Neural cell (in vitro differentiated cells): ENCODE measurements at regions not wholly inside any gene's neighbourhood (a gene's known extent, or its start where the extent isn't known, plus 50 kb on each side); places are given as distances from the start of the nearest gene placed in this dataset.

ENCODE experiments used
- H2AFZ ChIP-seq: fragments of 200-600, 300-800 bp; sonication (generic), shearing (Covaris generic); 2 replicates; pipeline ENCODE4 v1.6.0; 2014; ENCODE audit warnings: low read depth, mild to moderate bottlenecking, antibody characterized with exemption, low read length, moderate library complexity
- H3F3A ChIP-seq: fragments of 200-600 bp; shearing (Covaris generic); 2 replicates; pipeline ENCODE4 v1.6.1; 2016; ENCODE audit warnings: mild to moderate bottlenecking, moderate library complexity, mixed read lengths, antibody characterized with exemption, low read length; ENCODE audit not compliant: insufficient read depth, poor library complexity, severe bottlenecking
- H3K27ac ChIP-seq: fragments of 200-600, 300-800 bp; sonication (generic), shearing (Covaris generic); 2 replicates; pipeline ENCODE4 v1.5.1; 2014; ENCODE audit warnings: mild to moderate bottlenecking, low read length, moderate library complexity
- H3K27me3 ChIP-seq: fragments of 300-800, 200-600 bp; sonication (generic), shearing (Covaris generic); 2 replicates; pipeline ENCODE4 v1.6.0; 2014; ENCODE audit warnings: mild to moderate bottlenecking, low read depth, low read length, moderate library complexity; ENCODE audit not compliant: insufficient read depth
- H3K36me3 ChIP-seq: fragments of 300-800, 200-600 bp; sonication (generic), shearing (Covaris generic); 2 replicates; pipeline ENCODE4 v1.5.1; 2014; ENCODE audit warnings: mild to moderate bottlenecking, antibody characterized with exemption, low read length, moderate library complexity; ENCODE audit not compliant: insufficient read depth
- H3K4me2 ChIP-seq: fragments of 300-800, 200-600 bp; sonication (generic), shearing (Covaris generic); 2 replicates; pipeline ENCODE4 v1.6.0; 2014; ENCODE audit warnings: mild to moderate bottlenecking, low read length
- H3K4me3 ChIP-seq: fragments of 300-800, 200-600 bp; sonication (generic), shearing (Covaris generic); 2 replicates; pipeline ENCODE4 v1.5.1; 2014; ENCODE audit warnings: mild to moderate bottlenecking, low read length, moderate library complexity
- H3K79me2 ChIP-seq: fragments of 200-600 bp; shearing (Covaris generic); replicated peaks from 2 replicates; pipeline ENCODE4 v1.6.0; 2014; ENCODE audit warnings: mild to moderate bottlenecking, low read length, moderate library complexity; ENCODE audit not compliant: insufficient read depth
- H3K9ac ChIP-seq: fragments of 300-800, 200-600 bp; sonication (generic), shearing (Covaris generic); 2 replicates; pipeline ENCODE4 v1.6.1; 2016; ENCODE audit warnings: mild to moderate bottlenecking, low read length, mixed read lengths
- H3K9me2 ChIP-seq: fragments of 200-600 bp; shearing (Covaris generic); 2 replicates; pipeline ENCODE4 v1.6.1; 2016; ENCODE audit warnings: mild to moderate bottlenecking, low read length, mixed read lengths; ENCODE audit not compliant: insufficient read depth
- H3K9me3 ChIP-seq: fragments of 200-600, 300-800 bp; sonication (generic), shearing (Covaris generic); 2 replicates; pipeline ENCODE4 v1.6.1; 2016; ENCODE audit warnings: mild to moderate bottlenecking, mixed run types, low read length, moderate library complexity, mixed read lengths
- H4K20me1 ChIP-seq: fragments of 200-600 bp; shearing (Covaris generic); 2 replicates; pipeline ENCODE4 v1.6.1; 2016; ENCODE audit warnings: mild to moderate bottlenecking, mixed run types; ENCODE audit not compliant: insufficient read depth
- EP300 ChIP-seq: fragments of 450-650 bp; conservative IDR thresholded peaks from 2 replicates; pipeline ENCODE4 v1.6.1; 2014; ENCODE audit warnings: antibody characterized with exemption, mild to moderate bottlenecking, moderate library complexity; ENCODE audit not compliant: poor library complexity, severe bottlenecking
- EZH2 ChIP-seq: fragments of 200-600, 300-800 bp; shearing (Covaris generic), sonication (generic); IDR thresholded peaks from 2 replicates; pipeline ENCODE4 v1.6.1; 2014; ENCODE audit warnings: antibody characterized with exemption, low read length, borderline replicate concordance, mild to moderate bottlenecking; ENCODE audit not compliant: insufficient read depth, poor library complexity, severe bottlenecking
- MXI1 ChIP-seq: fragments of 450-650 bp; conservative IDR thresholded peaks from 2 replicates; pipeline ENCODE4 v1.6.1; 2014; ENCODE audit warnings: antibody characterized with exemption, mild to moderate bottlenecking; ENCODE audit not compliant: poor library complexity, severe bottlenecking
- POLR2AphosphoS5 ChIP-seq: IDR thresholded peaks from 2 replicates; pipeline ENCODE4 v1.6.1; 2012
- RAD21 ChIP-seq: fragments of 450-650 bp; conservative IDR thresholded peaks from 2 replicates; pipeline ENCODE4 v1.6.1; 2014; ENCODE audit warnings: antibody characterized with exemption, mild to moderate bottlenecking, moderate library complexity
- SMC3 ChIP-seq: fragments of 450-650 bp; conservative IDR thresholded peaks from 2 replicates; pipeline ENCODE4 v1.6.1; 2014; ENCODE audit warnings: antibody characterized with exemption, mild to moderate bottlenecking, moderate library complexity; ENCODE audit not compliant: poor library complexity
- TAF1 ChIP-seq: IDR thresholded peaks from 2 replicates; pipeline ENCODE4 v1.6.1; 2012; ENCODE audit warnings: low read depth
- TF ChIP-seq, protein P1 (sequence below): IDR thresholded peaks from 2 replicates; pipeline ENCODE4 v1.6.1; 2012; ENCODE audit warnings: borderline replicate concordance
- TF ChIP-seq, protein P2 (sequence below): fragments of 450-650 bp; IDR thresholded peaks from 2 replicates; pipeline ENCODE4 v1.5.1; 2014; ENCODE audit warnings: antibody characterized with exemption, mild to moderate bottlenecking, moderate library complexity; ENCODE audit not compliant: poor library complexity, severe bottlenecking

DNA sequence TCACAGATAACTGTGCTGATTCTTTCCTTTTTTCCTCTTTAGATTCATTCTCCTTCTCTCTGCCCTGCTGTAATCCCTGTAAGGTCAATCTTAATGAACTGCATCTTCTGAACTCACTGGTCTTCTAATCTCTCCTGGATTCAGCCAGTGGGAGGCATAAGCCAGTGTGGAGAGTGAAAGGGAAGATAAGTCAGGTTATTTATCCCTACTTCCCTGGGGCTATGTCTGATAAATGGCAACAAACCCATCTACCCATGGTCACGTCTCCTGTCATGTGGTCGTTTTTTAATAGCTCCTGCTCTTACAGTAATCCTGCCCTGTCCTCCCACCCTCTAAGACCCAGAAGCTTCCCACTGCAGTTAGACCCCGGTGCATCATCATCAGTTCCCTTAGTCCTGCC, 199.6 kb upstream of the NAALADL2 start:
- Histone ChIP-seq H3K9me2 (no peaks in the 10 kb centered on the region), H3K27me3 (no peaks in the 10 kb centered on the region), H3K9ac (no peak overlapping the region), H3K36me3 (no peaks in the 10 kb centered on the region), H3K4me3 (no peak overlapping the region), H3K4me2 (no peak overlapping the region), H2AFZ (no peak overlapping the region), H4K20me1 (no peaks in the 10 kb centered on the region), H3K79me2 (no peaks in the 10 kb centered on the region), H3K27ac (no peak overlapping the region), H3K9me3 (no peaks in the 10 kb centered on the region), H3F3A (no peaks in the 10 kb centered on the region)
- TF ChIP-seq SMC3 (no peak), RAD21 (no peak), EP300 (no peak), POLR2AphosphoS5 (no peak), TAF1 (no peak), MXI1 (no peak), EZH2 (no peak)
- TF ChIP-seq, protein P1, sequence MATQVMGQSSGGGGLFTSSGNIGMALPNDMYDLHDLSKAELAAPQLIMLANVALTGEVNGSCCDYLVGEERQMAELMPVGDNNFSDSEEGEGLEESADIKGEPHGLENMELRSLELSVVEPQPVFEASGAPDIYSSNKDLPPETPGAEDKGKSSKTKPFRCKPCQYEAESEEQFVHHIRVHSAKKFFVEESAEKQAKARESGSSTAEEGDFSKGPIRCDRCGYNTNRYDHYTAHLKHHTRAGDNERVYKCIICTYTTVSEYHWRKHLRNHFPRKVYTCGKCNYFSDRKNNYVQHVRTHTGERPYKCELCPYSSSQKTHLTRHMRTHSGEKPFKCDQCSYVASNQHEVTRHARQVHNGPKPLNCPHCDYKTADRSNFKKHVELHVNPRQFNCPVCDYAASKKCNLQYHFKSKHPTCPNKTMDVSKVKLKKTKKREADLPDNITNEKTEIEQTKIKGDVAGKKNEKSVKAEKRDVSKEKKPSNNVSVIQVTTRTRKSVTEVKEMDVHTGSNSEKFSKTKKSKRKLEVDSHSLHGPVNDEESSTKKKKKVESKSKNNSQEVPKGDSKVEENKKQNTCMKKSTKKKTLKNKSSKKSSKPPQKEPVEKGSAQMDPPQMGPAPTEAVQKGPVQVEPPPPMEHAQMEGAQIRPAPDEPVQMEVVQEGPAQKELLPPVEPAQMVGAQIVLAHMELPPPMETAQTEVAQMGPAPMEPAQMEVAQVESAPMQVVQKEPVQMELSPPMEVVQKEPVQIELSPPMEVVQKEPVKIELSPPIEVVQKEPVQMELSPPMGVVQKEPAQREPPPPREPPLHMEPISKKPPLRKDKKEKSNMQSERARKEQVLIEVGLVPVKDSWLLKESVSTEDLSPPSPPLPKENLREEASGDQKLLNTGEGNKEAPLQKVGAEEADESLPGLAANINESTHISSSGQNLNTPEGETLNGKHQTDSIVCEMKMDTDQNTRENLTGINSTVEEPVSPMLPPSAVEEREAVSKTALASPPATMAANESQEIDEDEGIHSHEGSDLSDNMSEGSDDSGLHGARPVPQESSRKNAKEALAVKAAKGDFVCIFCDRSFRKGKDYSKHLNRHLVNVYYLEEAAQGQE = no peak
- TF ChIP-seq, protein P2, sequence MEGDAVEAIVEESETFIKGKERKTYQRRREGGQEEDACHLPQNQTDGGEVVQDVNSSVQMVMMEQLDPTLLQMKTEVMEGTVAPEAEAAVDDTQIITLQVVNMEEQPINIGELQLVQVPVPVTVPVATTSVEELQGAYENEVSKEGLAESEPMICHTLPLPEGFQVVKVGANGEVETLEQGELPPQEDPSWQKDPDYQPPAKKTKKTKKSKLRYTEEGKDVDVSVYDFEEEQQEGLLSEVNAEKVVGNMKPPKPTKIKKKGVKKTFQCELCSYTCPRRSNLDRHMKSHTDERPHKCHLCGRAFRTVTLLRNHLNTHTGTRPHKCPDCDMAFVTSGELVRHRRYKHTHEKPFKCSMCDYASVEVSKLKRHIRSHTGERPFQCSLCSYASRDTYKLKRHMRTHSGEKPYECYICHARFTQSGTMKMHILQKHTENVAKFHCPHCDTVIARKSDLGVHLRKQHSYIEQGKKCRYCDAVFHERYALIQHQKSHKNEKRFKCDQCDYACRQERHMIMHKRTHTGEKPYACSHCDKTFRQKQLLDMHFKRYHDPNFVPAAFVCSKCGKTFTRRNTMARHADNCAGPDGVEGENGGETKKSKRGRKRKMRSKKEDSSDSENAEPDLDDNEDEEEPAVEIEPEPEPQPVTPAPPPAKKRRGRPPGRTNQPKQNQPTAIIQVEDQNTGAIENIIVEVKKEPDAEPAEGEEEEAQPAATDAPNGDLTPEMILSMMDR = no peak

DNA sequence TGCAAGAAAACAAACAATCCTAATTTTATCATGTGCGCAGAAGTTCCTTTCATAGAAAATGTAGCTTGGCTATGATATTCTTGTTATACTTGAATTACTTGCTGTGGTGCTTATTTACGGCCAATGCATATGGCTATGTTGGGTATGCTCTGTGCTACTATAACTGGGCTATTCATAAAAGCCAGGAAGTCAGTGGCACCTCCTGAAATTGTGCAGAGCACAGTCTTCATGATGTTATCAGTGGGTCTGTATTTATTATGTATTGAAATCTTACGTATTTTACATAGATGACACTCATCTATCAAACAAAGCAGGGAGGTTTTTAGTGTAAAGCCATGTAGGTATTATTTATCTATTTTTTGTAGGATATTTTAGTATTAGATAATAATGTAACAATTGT, 196.5 kb upstream of the NAALADL2 start:
- Histone ChIP-seq H4K20me1 (no peaks in the 10 kb centered on the region), H3K4me2 (no peak overlapping the region), H3K79me2 (no peaks in the 10 kb centered on the region), H3K9ac (no peak overlapping the region), H3K9me3 (no peaks in the 10 kb centered on the region), H3K27me3 (no peaks in the 10 kb centered on the region), H3K36me3 (no peaks in the 10 kb centered on the region), H3K9me2 (no peaks in the 10 kb centered on the region), H3F3A (no peaks in the 10 kb centered on the region), H3K4me3 (no peak overlapping the region), H3K27ac (no peak overlapping the region), H2AFZ (no peak overlapping the region)
- no peak for TF ChIP-seq POLR2AphosphoS5
- TF ChIP-seq, protein P1 = no peak
- TF ChIP-seq EZH2 = no peak
- no peak for TF ChIP-seq MXI1
- TF ChIP-seq, protein P2 = no peak
- TF ChIP-seq SMC3 = no peak
- TF ChIP-seq TAF1 = no peak
- no peak for TF ChIP-seq RAD21
- no peak for TF ChIP-seq EP300
